Fibroblast of skin of right biceps (primary cell): ENCODE measurements at regions not wholly inside any gene's neighbourhood (a gene's known extent, or its start where the extent isn't known, plus 50 kb on each side); places are given as distances from the start of the nearest gene placed in this dataset.
"Not testable (repeated sequence)": the region's sequence is repeated elsewhere in the genome, so short reads cannot be mapped to it uniquely, and the experiment has no call there.

Experiments
- DNase-seq: peaks from one replicate; pipeline ENCODE4 v3.0.0-alpha.2; 2013

GRCh38 chr3:3309887-3310286 is 130.4 kb upstream of the CRBN start:
- no peak for DNase-seq

GRCh38 chr3:3308809-3309208 is 129.3 kb upstream of the CRBN start:
- no peak for DNase-seq

GRCh38 chr3:3307491-3307890 is 128.0 kb upstream of the CRBN start:
- no peak for DNase-seq

GRCh38 chr3:3305841-3306240 is 126.3 kb upstream of the CRBN start:
- no peak for DNase-seq

GRCh38 chr3:3305084-3305483 is 125.6 kb upstream of the CRBN start:
- no peak for DNase-seq

GRCh38 chr3:3303636-3304035 is 124.1 kb upstream of the CRBN start:
- DNase-seq, result no peak

GRCh38 chr3:3302964-3303363 is 123.5 kb upstream of the CRBN start:
- DNase-seq, result no peak

- no peak for DNase-seq
These were observed 122.0 kb upstream of the CRBN start for GRCh38 chr3:3301476-3301875.

- DNase-seq, result no peak
These were observed 117.5 kb upstream of the CRBN start for GRCh38 chr3:3296979-3297381.

- DNase-seq, result no peak
These were observed 116.1 kb upstream of the CRBN start for GRCh38 chr3:3295586-3295985.

- not testable (repeated sequence) for DNase-seq
These were observed 112.3 kb upstream of the CRBN start for GRCh38 chr3:3291756-3292283.

- DNase-seq, result no peak
These were observed 108.8 kb upstream of the CRBN start for GRCh38 chr3:3288255-3288654.

GRCh38 chr3:3286014-3286413 is 106.5 kb upstream of the CRBN start:
- no peak for DNase-seq

GRCh38 chr3:3281024-3281423 is 101.5 kb upstream of the CRBN start:
- no peak for DNase-seq

- DNase-seq, result no peak
These were observed 100.9 kb upstream of the CRBN start for GRCh38 chr3:3280396-3280795.

- DNase-seq, result no peak
These were observed 98.6 kb upstream of the CRBN start for GRCh38 chr3:3278073-3278472.

- no peak for DNase-seq
These were observed 97.1 kb upstream of the CRBN start for GRCh38 chr3:3276630-3277029.

GRCh38 chr3:3264796-3265195 is 85.3 kb upstream of the CRBN start:
- no peak for DNase-seq

- no peak for DNase-seq
These were observed 81.4 kb upstream of the CRBN start for GRCh38 chr3:3260870-3261269.

- DNase-seq, result no peak
These were observed 79.7 kb upstream of the CRBN start for GRCh38 chr3:3259181-3259580.

GRCh38 chr3:3258281-3258680 is 78.8 kb upstream of the CRBN start:
- no peak for DNase-seq

GRCh38 chr3:3241596-3241995 is 62.1 kb upstream of the CRBN start:
- no peak for DNase-seq

GRCh38 chr3:3240986-3241385 is 61.5 kb upstream of the CRBN start:
- DNase-seq, result no peak

GRCh38 chr3:3237979-3238378 is 58.5 kb upstream of the CRBN start:
- DNase-seq, result no peak

GRCh38 chr3:3232251-3232650 is 52.8 kb upstream of the CRBN start:
- no peak for DNase-seq
